ENCODE measurements at regions not wholly inside any gene's neighbourhood (a gene's known extent, or its start where the extent isn't known, plus 50 kb on each side); places are given as distances from the start of the nearest gene placed in this dataset.
"Not testable (repeated sequence)": the region's sequence is repeated elsewhere in the genome, so short reads cannot be mapped to it uniquely, and the experiment has no call there.

DNA sequence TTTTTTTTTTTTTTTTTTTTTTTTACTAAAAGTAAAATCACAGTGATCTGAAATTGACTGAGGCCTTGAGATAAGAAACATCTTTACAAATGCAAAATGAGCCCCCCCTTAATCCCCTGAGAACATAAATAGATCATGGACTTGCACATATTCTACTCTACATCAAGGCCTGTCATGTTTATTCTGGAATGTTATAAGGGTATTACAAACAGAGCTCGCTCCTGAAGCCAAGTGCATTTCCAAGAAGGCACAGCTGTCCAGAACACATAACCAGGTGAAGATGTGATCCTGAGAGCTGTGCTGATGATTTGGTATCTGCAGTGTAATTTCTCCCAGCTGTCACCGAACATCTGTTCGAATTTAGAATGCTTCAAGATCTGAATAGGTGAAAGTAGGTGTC lies 384.5 kb downstream of the GPAT3 start:
- no peak for DNase-seq (ENCODE audit: low read depth)

DNA sequence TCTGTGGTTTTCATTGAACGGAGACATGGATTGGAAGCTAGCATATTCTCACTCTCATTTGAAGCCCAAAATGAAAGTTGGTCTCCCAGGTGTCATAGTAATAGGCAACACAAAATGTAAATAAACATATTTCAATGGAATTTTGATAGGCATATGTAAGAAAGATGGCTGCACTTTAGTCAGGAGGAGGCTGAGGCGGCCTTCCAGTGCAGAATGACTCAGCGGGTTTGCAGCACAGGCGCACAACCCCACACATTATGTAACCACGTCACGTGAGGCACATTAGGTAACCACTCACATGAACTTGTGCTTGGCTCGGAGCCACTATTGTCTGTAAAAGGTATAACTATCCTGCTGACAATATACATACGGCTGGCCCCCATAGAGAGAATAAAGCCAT lies 381.7 kb downstream of the GPAT3 start:
- no peak for DNase-seq (ENCODE audit: low read depth)

DNA sequence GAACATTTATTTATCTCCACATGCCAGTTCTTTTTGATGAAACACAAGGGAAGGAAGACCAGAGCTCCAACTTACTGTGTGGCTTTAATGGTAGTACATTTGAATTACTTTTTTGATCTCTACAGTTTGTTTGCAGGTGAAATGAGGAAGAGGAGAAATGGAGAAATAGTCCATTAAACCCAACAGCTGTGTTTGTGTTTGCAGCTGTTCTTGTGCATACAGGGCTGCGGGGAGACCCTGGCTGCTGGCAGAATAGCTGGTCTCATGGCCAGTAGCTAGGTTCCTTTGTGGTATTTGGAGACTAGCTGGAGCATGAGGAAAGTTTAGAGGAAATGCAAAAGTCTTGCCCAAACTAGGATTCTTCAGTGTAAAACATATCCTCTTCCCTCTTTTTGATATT lies 374.8 kb downstream of the GPAT3 start:
- DNase-seq (ENCODE audit: low read depth) = no peak

DNA sequence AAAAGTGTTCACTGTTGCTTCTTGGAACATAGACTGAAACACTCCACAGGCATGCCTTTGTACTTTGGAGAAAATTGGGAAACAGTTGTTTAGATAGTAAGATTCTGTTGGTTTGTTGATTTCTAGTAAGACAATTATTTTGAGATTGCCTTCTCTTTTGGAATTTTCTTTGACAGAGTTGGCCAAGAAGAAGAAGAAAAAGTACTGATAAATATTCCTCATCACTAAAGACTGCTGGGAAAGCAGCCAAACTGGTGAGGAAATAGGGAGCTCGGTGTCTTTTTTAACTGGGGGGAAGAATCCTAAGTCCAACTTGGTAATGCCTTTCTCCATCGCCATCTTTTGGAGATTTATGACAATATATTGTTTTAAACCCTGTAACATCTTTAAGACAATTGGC lies 370.7 kb downstream of the GPAT3 start:
- no peak for DNase-seq (ENCODE audit: low read depth)

DNA sequence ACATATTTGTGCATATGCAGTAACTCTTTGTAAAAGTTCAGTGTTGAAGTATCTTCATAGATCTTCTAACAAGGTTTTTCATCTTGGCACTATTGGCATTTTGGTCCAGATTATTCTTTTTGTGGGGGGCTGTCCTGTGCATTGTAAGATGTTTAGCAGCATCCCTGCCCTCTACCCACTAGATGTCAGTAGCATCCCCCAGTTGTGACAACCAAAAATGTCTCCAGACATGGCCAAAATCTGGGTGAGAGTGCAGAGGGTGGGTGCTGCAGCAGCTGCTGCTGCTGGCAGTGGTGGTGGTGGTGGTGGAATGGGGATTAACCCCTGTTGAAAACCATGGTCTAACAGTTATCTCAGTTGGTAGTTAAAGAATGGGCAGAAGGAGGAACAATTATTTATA lies 370.0 kb downstream of the GPAT3 start:
- no peak for DNase-seq (ENCODE audit: low read depth)

DNA sequence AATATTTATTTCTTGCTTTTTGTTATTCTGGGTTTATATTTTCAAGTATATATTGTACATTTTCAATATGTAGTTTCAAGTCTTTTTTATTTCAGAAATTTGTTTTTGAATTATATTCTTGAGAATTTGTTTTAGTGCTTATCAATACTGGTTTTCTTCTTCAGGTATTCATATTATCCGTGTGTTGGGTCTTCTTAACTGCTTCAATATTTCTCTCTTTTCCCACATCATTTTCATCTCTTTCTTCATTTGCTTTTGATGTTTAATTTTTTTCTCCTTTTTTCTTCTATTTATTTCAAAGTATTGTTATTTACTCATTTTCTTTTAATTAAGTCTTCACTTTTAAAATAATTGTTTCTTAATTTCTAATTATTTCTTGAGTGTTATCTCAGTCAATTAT lies 367.8 kb downstream of the GPAT3 start:
- DNase-seq (ENCODE audit: low read depth) = not testable (repeated sequence)

DNA sequence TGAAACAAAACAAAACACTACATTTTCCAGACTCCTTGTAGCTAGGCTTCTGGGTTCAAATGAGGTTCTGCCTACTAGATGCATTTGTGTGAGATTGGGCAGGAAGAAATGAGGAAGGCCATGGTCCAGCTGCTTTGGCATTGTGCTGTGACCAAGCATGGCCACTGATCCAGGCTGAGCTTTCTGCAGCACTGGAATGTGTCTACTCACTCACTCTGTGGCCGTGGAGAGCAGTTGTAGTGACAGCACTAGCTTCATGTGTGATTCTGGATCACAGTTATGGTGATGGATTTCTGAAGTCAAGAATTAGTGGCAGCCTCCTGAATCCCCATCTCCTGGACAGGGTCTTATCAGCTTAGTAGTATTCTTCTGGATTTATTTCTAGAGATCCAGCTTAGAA lies 358.9 kb downstream of the GPAT3 start:
- DNase-seq (ENCODE audit: low read depth) = no peak

DNA sequence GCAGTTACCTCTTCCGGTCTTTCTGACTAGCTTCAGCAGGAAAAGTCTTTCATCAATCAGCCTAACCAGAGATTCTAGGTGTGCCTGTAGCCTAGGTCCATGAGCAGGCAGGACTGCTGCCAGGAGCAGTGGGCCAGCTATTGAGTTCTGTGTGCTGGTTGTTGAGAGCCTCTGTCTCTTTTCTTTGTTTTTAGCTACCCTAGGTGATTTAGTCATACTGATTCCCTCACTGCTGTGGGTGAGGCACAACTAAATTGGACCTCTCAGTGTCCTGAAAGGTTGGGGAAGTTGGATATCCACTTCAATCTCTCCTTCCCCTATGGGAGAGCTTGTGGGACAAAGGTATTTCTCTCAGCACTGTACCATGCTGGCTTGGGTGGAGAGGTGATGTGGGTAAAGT lies 354.9 kb downstream of the GPAT3 start:
- no peak for DNase-seq (ENCODE audit: low read depth)

DNA sequence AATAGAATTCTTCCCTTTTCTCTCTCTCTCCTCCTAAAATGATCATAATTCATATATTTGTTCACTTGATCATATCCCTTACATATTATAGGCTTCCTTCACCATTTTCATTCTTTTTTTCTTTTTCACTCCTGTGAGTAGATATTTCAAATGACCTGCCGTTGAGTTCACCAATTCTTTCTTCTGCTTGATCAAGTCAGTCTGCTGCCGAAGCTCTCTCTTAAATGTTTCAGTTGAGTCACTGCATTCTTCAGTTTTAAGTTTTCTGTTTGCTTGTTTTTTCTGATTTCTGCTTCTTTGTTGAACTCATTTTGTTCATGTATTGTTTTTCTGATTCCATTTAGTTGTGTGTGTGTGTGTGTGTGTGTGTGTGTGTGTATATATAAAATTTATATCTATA lies 354.3 kb downstream of the GPAT3 start:
- no peak for DNase-seq (ENCODE audit: low read depth)

DNA sequence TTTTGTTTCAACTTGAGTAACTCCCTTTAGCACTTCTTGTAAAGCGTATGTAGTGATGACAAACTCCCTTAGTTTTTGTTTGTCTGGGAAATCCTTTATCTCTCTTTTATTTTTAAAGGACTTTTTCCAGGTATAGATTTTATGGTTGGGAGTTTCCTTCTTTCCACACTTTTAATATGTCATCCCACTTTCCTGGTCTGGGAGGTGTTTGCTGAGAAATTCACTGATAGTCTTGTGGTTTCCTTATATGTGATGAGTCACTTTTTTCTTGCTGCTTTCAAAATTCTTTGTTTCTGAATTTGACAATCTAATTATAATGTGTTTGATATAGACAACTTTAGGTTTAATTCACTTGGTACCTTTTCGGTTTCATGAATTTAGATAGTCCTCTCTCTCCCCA lies 353.9 kb downstream of the GPAT3 start:
- peak; percentile 30 for DNase-seq (ENCODE audit: low read depth)

DNA sequence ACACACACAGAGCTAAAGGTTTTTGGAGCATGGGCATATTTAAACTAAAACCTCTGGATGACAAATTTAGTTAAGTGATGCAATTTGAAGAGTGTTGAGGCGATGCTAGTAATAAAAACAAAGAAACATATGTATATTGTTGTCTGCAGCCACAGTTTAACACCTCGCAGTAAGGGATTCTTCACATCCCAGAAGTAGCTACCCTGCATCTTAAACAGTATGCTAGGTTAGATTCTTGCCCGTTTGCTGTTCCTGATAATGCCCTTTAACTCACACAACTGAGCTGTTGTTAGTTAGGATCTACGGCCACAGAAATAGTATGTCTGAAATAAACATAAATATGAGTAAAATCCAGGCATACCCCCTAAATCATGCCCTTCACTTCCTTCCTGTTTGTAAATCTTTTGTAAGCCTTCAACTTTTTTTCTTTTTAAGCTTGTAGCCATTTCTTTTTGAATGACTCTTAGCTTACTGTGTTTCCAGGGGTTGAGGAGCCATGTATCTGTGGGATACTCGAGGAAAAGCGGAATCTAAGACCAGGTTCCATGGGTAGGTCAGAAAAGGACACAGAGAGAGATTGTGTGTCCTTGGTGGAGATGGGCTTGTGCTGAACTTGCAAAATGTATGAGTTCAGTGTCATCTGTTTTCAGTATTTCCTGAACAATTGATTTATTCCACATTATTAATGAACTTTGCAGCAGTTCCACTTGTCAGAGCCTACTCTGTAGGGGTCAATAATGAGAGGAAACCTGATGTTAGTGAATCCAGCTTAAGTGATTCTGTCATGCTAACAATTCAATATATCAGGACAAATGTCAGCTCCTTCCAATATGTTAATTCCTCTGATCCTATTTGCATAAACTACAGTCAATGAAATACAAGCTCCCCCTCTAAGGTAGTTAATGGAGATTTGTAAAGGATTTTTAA lies 349.6 kb downstream of the GPAT3 start:
- DNase-seq (ENCODE audit: low read depth) = no peak

DNA sequence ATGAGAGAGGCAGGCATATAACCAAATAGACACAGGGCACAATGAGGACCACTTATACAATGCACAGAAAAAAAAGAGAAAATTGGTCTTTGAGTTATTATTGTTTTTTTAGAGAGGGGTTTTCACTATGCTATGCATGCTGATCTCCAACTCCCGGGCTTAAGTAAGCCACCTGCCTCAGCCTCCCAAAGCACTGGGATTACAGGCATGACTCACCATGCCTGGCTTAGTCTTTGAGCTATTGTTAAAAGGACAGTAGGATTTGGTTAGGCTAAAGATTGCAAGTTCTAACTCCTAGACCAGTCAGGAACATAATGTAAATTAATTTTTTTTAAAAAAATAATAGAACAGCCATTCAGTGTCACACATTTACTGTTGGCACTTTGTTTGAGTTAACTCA lies 340.1 kb downstream of the GPAT3 start:
- no peak for DNase-seq (ENCODE audit: low read depth)

DNA sequence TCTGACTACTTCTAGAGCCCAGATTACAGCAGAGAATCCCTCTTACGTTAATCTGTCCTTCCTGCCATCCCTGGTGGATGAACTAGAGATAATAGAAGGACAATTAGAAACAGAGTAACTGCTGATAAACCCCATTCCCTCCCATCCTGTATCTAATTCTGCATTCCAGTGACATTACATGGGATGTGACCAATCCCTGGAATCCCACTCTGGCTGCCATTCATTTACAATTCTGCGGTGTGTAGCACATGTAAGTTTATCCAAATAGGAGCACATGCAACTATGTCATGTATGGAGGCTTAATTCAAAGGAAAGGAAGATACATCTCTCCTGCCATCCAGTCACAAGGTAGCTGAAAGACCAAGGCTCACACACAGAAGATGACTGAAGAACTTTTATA lies 339.5 kb downstream of the GPAT3 start:
- DNase-seq (ENCODE audit: low read depth) = no peak

DNA sequence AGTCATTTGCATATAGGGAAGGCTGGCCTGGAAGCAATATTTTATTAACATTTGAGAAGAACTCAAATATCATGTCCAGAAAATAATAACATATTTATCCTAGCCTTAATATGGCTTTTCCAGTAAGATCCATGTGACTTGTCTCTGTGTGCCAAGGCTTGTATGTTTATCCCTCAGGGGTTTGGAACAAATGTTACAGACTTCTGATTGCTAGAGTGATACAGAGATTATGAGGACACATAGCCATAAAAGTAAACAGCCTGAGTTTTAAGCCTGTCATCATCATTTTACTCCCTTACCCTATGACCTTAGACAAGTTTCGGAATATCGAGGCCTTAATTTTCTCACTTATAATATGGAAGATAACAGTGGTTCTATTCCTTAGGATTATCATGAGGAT lies 338.1 kb downstream of the GPAT3 start:
- DNase-seq (ENCODE audit: low read depth) = no peak

DNA sequence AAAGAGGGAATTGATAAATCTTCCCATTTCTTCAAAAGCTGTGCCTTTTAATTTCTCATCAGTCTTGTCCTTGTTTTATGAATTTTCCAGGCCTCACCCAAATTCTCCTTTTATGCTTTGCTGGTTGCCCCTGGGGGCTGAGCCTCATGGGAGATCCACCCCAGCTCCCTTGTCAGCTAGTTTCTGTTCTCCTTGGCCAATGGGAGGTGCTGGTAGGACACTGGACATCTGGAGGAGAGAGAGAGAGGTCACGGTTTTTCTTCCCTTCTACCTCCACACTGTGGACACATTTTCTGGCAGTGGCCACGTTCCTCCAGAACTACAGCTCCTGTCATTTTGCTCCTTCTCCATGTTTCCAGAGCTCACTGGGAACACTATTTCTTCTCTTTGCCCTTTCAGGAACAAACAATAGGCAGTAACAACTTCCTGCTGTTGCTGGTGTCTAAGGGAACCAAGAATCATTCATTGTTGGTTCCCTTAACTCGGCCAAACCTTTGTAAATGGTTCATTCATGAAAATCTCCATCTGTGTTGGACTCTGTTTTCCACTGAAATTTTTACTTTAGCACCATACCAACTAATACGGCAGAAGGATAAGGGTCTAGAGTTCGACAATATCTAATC lies 334.5 kb downstream of the GPAT3 start:
- no peak for DNase-seq (ENCODE audit: low read depth)

DNA sequence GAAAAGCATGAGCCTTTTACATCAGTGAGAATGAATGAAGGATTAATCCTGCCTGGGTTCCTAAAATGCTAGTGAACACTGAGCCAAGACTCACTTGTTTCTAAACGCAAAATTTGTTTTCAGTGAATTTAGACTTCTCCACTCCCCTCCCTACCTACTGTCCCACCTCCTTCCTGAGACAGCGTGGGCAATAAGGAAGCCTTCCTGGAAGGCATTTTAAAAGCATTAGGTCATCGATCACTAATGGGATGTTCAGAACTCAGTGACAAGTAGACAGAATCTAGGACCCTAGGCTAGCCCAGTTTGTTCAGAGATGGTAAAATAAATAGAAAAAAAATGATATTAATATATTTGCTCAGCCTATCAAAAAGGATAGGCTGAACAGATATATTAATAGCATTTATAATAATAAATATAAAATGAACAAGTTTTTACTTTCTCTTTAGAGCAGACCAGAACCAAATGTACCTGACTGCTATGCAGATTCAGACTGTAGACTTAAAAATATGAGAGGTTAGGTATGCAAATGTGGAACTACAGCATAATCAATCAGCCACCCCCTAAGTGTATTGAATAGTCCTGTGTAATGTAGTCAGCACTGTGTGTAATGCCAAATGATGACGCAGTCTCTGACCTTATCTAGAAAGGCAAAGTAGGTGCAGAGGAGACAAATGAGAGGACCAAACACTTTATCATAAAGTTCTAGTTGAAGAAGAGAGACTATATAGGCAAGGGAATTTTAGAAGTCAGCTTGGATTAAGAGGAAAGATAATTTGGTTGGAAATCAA lies 331.1 kb downstream of the GPAT3 start:
- no peak for DNase-seq (ENCODE audit: low read depth)

DNA sequence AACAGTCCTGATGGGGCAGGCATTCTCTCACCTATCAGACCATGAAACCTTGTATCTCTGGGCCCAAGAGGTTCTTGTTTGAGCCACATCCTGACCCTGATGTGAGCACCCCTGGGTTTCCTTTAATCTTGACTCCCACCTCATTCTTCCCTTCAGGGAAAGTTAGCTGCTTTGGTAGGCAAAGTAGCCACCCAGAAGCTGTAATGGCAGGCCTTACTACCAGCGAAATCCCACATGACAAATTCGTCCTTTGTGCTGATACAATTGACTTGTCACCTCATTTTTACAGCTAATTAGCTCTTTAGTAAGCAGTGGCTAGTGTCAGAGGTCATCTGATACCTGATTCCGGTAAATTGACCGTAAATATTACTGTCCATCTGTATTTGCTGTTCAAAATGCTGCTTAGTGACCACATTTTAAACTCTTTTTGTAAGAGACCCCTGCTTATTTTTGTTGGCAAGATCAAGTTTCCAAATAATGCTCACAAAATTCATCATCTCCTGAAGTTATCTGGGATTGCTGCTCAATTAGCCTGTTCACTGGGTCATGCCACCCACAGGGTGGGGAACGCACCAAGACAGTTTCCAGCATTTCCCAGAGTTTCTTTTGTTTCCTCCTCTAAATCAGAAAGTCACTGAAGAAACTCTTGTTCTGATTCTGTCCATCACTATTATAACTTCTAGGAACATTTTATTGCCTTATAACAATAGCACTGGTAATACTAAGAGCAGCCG lies 329.7 kb downstream of the GPAT3 start:
- no peak for DNase-seq (ENCODE audit: low read depth)

DNA sequence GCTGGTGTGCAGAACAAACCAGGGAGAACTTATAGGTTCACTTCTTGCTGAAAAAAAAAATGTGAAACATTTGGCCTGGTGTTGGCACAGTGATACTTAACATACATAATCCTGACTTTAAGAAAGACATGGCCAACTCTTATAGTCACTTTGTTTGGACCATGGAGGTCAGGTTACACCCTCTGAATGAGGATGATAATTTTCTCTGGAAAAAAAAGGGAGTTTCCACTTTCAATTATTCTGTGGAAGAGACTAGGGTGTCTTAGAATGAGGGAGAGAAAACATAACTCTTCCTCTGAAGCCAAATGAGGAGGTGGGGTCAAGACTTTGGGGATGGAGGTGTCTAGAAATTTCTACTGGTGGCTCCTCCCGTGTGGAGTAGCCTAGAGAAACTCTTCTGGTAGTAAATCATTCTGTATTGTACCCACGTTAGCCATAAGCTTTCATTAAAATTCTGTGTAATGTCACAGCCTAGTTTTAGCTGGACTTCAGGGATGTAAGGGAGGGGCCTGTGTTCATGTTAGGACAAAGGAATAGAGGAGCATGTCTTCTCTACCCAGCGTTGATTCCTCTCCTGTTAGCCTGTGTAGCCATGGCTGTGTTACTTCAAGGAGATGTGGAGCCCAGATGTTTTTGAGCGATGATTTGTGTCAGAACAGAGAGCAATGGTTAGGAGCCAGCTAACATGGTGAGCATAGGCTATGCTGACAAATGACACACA lies 328.3 kb downstream of the GPAT3 start:
- DNase-seq (ENCODE audit: low read depth) = no peak

DNA sequence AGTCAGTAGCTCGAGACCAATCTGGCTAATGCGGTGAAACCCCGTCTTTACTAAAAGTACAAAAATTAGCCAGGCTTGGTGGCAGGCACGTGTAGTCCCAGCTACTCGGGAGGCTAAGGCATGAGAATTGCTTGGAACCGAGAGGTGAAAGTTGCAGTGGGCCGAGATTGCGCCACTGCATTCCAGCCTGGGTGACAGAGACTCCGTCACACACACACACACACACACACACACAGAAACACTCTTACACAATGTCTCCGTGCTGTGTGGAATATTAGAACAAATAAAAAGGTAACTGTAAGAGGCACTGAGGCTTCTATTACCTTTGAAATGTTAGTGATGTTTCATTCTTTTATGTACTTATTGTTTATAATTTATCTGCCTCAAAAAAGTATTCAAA lies 326.6 kb downstream of the GPAT3 start:
- DNase-seq (ENCODE audit: low read depth) = no peak

DNA sequence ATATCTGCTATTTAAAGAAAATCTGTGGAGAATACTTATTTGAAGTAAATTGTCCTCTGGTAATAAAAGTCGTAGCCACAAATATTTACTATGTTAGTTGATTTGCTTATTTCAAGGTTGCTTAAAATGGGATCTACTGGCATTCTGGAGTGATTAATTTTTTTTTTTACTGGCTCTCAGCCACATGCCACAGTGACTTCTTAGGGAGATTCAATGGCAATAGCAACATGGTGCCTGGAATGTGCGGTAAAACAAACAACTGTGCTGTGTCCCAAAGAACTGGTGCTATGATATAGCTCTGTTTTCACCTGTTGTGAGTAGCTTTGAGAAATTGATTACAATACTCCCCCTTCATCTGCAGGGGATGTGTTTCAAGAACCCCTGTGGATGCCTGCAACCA lies 324.3 kb downstream of the GPAT3 start:
- no peak for DNase-seq (ENCODE audit: low read depth)

DNA sequence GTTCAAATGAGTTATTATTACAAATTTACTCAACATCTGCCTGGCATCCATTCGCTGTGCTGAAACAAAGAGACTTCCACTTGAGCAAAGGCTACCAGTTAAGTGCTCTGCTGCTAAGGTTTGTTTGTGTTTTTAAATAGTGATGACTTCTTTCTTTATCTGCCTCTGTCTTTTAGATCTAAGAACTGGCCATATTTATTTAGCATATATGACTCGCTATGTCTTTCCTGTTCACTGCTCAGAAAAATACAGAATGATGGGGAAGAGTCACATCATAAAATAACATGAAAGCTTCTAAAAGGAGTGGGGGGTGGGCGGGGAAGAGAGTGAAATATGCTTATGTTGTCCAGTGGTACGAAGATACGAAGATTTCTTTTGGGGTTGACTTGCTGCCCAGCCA lies 322.2 kb downstream of the GPAT3 start:
- no peak for DNase-seq (ENCODE audit: low read depth)

DNA sequence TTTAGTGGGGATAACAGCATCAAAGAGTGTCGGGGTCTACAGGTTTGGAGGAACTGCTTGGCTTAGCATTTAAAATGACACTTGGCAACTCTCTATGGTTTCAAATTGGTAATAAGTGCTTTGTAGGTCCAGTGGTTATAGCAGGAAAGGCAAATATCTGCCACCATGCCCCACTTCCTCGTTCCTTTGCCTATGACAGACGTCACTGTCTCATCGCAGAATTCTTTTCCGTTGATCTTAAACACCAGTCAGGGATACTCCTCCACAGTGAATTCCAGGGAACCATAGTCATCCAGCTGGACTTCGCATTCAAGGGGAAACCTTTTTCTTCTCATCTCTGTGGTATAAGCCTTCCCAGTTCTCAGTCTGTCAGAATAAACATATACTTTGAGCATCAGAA lies 319.1 kb downstream of the GPAT3 start:
- DNase-seq (ENCODE audit: low read depth) = peak; percentile 94
